Retinal pigment epithelial cell (primary cell): ENCODE measurements at regions not wholly inside any gene's neighbourhood (a gene's known extent, or its start where the extent isn't known, plus 50 kb on each side); places are given as distances from the start of the nearest gene placed in this dataset.

Source experiments
- DNase-seq: peaks from one replicate; pipeline ENCODE4 v3.0.0-alpha.2; 2010; ENCODE audit warnings: low read depth
- H3K4me3 ChIP-seq: 2 replicates; pipeline ENCODE4 v1.5.1; 2011; ENCODE audit warnings: mild to moderate bottlenecking, low read length, control low read depth, moderate library complexity
- CTCF ChIP-seq: conservative IDR thresholded peaks from 2 replicates; pipeline ENCODE4 v1.5.1; 2011; ENCODE audit warnings: low read depth, low read length, control low read depth, inconsistent platforms

GRCh38 chr14:44652640-44653039 lies 145.6 kb upstream of the FSCB start:
- H3K4me3 ChIP-seq = no peak overlapping the region
- TF ChIP-seq CTCF = no peak
- no peak for DNase-seq

GRCh38 chr14:44649061-44649460 lies 142.0 kb upstream of the FSCB start:
- no peak overlapping the region for H3K4me3 ChIP-seq
- no peak for TF ChIP-seq CTCF
- DNase-seq = no peak

- DNase-seq = no peak
- TF ChIP-seq CTCF = no peak
- no peak overlapping the region for H3K4me3 ChIP-seq
Observed at GRCh38 chr14:44640416-44640815, 133.3 kb upstream of the FSCB start.

- H3K4me3 ChIP-seq = no peak overlapping the region
- TF ChIP-seq CTCF = no peak
- DNase-seq = no peak
Observed at GRCh38 chr14:44639781-44640385, 132.8 kb upstream of the FSCB start.

GRCh38 chr14:44634692-44635091 lies 127.6 kb upstream of the FSCB start:
- no peak overlapping the region for H3K4me3 ChIP-seq
- no peak for TF ChIP-seq CTCF
- no peak for DNase-seq

GRCh38 chr14:44626423-44626822 lies 119.3 kb upstream of the FSCB start:
- TF ChIP-seq CTCF = no peak
- no peak overlapping the region for H3K4me3 ChIP-seq
- DNase-seq = no peak

GRCh38 chr14:44625098-44625497 lies 118.0 kb upstream of the FSCB start:
- DNase-seq = no peak
- H3K4me3 ChIP-seq = no peak overlapping the region
- TF ChIP-seq CTCF = no peak
